ENCODE measurements at regions not wholly inside any gene's neighbourhood (a gene's known extent, or its start where the extent isn't known, plus 50 kb on each side); places are given as distances from the start of the nearest gene placed in this dataset.
"Not testable (repeated sequence)": the region's sequence is repeated elsewhere in the genome, so short reads cannot be mapped to it uniquely, and the experiment has no call there.

DNA sequence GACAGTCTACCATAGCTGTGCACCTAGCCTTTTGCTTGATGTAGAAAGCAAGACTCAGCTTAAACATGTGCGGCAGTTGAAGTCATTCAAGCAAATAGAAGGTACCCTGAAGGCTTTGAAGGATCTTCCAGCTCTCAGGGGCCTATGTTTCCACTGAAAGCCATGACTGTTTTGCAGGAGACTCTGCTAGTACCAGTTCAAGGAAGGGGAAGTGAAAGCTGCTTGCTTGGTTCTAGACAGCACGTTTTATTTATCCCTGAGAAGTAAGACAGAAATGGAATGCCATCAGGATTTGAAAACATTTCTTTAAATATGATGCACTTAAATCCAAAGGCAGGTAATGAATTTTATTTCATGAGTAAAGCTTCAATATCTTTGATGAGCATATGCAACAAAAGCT is 311.4 kb downstream of the PDCD6IP start:
- ATAC-seq (ENCODE audit: low read depth in 2 of 2) (no peak), DNase-seq (no peak)
- Histone ChIP-seq H3K36me3 (ENCODE audit: control insufficient read depth, insufficient read depth, low read length) (no peaks in the 10 kb centered on the region), H3K27me3 (ENCODE audit: control insufficient read depth, insufficient read depth, low read length) (no peaks in the 10 kb centered on the region), H3K4me1 (ENCODE audit: control insufficient read depth, insufficient read depth, low read length, poor library complexity, severe bottlenecking) (no peaks in the 10 kb centered on the region), H3K4me3 (ENCODE audit: low read depth, low read length) (no peak overlapping the region), H3K9me3 (ENCODE audit: control insufficient read depth in 2 of 2, low read length in 2 of 2) (no peaks in the 10 kb centered on the region), H3K27ac (ENCODE audit: insufficient read depth, low read length, poor library complexity, severe bottlenecking) (no peak overlapping the region)
- H3K9me3 Mint-ChIP-seq = peaks cover 0 to 7% (median 4%) of the 10 kb centered on the region in 7 donors
- no peak overlapping the region for H3K27ac Mint-ChIP-seq
- no peaks in the 10 kb centered on the region for H3K36me3 Mint-ChIP-seq
- H3K4me1 Mint-ChIP-seq = no peaks in the 10 kb centered on the region
- H3K4me3 Mint-ChIP-seq = no peak overlapping the region
- H3K27me3 Mint-ChIP-seq = no peaks in the 10 kb centered on the region

DNA sequence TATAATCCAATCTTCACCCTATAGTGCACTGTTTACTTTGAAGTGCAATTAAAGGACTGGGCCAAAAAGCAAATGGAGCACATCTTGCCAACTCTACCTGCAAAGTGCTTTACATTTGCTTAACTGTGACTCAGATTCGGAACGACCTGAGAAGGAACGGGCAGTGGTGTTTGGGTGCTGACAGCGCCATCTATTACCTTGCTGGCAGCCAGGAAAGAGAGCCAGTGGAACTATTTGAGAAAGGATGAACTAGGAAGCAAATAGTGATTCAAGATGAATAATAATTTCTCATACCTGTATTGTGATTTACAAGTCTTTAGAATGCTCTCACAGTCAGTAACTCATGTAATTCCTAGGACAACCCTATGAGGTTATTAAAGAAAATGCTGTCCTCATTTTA is 312.9 kb downstream of the PDCD6IP start:
- no peak for ATAC-seq (ENCODE audit: low read depth in 2 of 2)
- H3K9me3 Mint-ChIP-seq = peaks cover 2 to 8% (median 4%) of the 10 kb centered on the region in 7 donors
- H3K36me3 Mint-ChIP-seq = no peaks in the 10 kb centered on the region
- H3K4me3 ChIP-seq (ENCODE audit: low read depth, low read length) = no peak overlapping the region
- no peaks in the 10 kb centered on the region for H3K4me1 ChIP-seq (ENCODE audit: control insufficient read depth, insufficient read depth, low read length, poor library complexity, severe bottlenecking)
- H3K9me3 ChIP-seq (ENCODE audit: control insufficient read depth in 2 of 2, low read length in 2 of 2) = peaks cover 0 to 3% of the 10 kb centered on the region in 2 experiments
- H3K27me3 Mint-ChIP-seq = no peaks in the 10 kb centered on the region
- no peaks in the 10 kb centered on the region for H3K4me1 Mint-ChIP-seq
- H3K4me3 Mint-ChIP-seq = no peak overlapping the region
- H3K27ac Mint-ChIP-seq = no peak overlapping the region
- no peaks in the 10 kb centered on the region for H3K36me3 ChIP-seq (ENCODE audit: control insufficient read depth, insufficient read depth, low read length)
- H3K27me3 ChIP-seq (ENCODE audit: control insufficient read depth, insufficient read depth, low read length) = no peaks in the 10 kb centered on the region
- no peak overlapping the region for H3K27ac ChIP-seq (ENCODE audit: insufficient read depth, low read length, poor library complexity, severe bottlenecking)
- DNase-seq = no peak

DNA sequence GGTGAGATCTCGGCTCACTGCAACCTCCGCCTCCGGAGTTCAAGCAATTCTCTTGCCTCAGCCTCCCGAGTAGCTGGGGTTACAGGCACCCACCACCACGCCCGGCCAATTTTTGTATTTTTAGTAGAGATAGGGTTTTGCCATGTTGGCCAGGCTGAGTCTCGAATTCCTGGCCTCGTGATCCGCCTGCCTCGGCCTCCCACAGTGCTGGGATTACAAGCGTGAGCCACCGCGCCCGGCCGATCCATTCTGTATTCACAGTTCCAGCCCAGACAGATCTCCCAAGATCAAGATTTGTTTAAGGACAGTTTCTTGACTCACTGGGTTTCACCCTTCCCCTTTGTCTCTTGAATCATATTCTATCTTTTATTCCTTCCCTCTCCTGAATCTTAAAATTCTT is 313.8 kb downstream of the PDCD6IP start:
- ATAC-seq (ENCODE audit: low read depth in 2 of 2); H3K27ac ChIP-seq (ENCODE audit: insufficient read depth, low read length, poor library complexity, severe bottlenecking); H3K4me1 ChIP-seq (ENCODE audit: control insufficient read depth, insufficient read depth, low read length, poor library complexity, severe bottlenecking); H3K9me3 ChIP-seq (ENCODE audit: control insufficient read depth in 2 of 2, low read length in 2 of 2); H3K27me3 ChIP-seq (ENCODE audit: control insufficient read depth, insufficient read depth, low read length); H3K36me3 ChIP-seq (ENCODE audit: control insufficient read depth, insufficient read depth, low read length); H3K4me3 Mint-ChIP-seq; DNase-seq; H3K4me1 Mint-ChIP-seq; H3K4me3 ChIP-seq (ENCODE audit: low read depth, low read length); H3K27me3 Mint-ChIP-seq; H3K36me3 Mint-ChIP-seq; H3K27ac Mint-ChIP-seq: not testable (repeated sequence)
- peaks cover 3 to 12% (median 5%) of the 10 kb centered on the region in 7 donors for H3K9me3 Mint-ChIP-seq

DNA sequence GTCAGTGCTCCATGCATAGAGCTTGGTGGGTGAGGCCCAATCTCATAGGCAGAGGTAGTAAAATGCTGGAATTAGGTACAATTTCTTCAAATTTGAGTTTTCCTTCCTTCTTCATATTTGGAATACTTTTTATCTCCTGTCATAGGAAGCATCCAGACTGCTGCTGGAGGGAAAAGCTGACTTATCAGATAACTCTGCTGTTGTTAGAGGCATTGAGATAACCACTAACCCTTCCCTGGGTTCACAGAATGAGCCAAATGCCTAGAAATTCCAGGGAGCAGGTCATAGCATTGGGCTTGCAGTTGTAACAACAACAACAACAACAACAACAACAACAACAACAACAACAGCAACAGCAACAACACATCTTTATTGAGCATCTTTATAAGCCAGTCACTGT is 332.7 kb downstream of the PDCD6IP start:
- Histone ChIP-seq H3K36me3 (ENCODE audit: control insufficient read depth, insufficient read depth, low read length) (no peaks in the 10 kb centered on the region), H3K27ac (ENCODE audit: insufficient read depth, low read length, poor library complexity, severe bottlenecking) (no peak overlapping the region), H3K27me3 (ENCODE audit: control insufficient read depth, insufficient read depth, low read length) (no peaks in the 10 kb centered on the region), H3K4me1 (ENCODE audit: control insufficient read depth, insufficient read depth, low read length, poor library complexity, severe bottlenecking) (no peaks in the 10 kb centered on the region), H3K9me3 (ENCODE audit: control insufficient read depth in 2 of 2, low read length in 2 of 2) (no peaks in the 10 kb centered on the region), H3K4me3 (ENCODE audit: low read depth, low read length) (no peak overlapping the region)
- no peak overlapping the region for H3K4me3 Mint-ChIP-seq
- H3K9me3 Mint-ChIP-seq = peaks cover 0 to 11% (median 2%) of the 10 kb centered on the region in 7 donors
- H3K27ac Mint-ChIP-seq = no peak overlapping the region
- no peaks in the 10 kb centered on the region for H3K27me3 Mint-ChIP-seq
- ATAC-seq (ENCODE audit: low read depth in 2 of 2) (no peak), DNase-seq (no peak)
- no peaks in the 10 kb centered on the region for H3K4me1 Mint-ChIP-seq
- no peaks in the 10 kb centered on the region for H3K36me3 Mint-ChIP-seq

DNA sequence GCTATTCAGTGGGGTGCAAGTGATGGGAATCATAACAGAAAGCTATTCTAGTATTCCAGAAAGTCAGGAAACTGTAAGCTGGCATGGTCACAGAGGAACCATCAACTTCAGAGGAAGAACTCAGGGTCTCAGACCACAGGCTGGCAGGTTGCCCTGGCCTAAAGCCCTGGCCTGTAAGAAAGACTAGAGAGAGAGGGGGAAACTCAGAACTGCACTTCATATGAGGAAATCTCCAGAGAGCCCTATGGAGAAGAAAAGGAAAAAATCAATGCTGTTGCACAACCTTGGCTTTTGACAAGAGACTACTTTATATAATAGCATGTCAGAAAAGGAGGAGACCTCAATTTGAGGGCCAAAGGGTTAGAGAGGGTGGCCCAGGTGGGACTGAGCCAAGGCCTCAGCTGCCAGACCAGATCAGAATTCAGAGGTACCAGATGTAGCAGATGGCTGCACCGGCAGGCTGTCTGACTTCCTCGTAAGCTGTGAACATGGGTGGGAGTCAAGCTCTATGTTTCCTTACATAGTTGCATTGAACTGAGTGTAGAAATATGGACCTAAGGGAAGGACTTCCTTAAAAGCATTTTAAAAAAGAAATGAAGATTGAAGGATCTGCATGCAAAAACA is 333.8 kb downstream of the PDCD6IP start:
- no peaks in the 10 kb centered on the region for H3K4me1 ChIP-seq (ENCODE audit: control insufficient read depth, insufficient read depth, low read length, poor library complexity, severe bottlenecking)
- no peaks in the 10 kb centered on the region for H3K36me3 Mint-ChIP-seq
- H3K9me3 ChIP-seq (ENCODE audit: control insufficient read depth in 2 of 2, low read length in 2 of 2) = no peaks in the 10 kb centered on the region
- DNase-seq (no peak), ATAC-seq (ENCODE audit: low read depth in 2 of 2) (no peak)
- no peaks in the 10 kb centered on the region for H3K36me3 ChIP-seq (ENCODE audit: control insufficient read depth, insufficient read depth, low read length)
- H3K4me1 Mint-ChIP-seq = no peaks in the 10 kb centered on the region
- no peaks in the 10 kb centered on the region for H3K27me3 ChIP-seq (ENCODE audit: control insufficient read depth, insufficient read depth, low read length)
- H3K4me3 ChIP-seq (ENCODE audit: low read depth, low read length) = no peak overlapping the region
- no peaks in the 10 kb centered on the region for H3K27me3 Mint-ChIP-seq
- peaks cover 0 to 11% (median 3%) of the 10 kb centered on the region in 7 donors for H3K9me3 Mint-ChIP-seq
- H3K4me3 Mint-ChIP-seq = peak overlapping the region in 1 of 4 donors; percentile 22
- no peak overlapping the region for H3K27ac ChIP-seq (ENCODE audit: insufficient read depth, low read length, poor library complexity, severe bottlenecking)
- no peak overlapping the region for H3K27ac Mint-ChIP-seq

DNA sequence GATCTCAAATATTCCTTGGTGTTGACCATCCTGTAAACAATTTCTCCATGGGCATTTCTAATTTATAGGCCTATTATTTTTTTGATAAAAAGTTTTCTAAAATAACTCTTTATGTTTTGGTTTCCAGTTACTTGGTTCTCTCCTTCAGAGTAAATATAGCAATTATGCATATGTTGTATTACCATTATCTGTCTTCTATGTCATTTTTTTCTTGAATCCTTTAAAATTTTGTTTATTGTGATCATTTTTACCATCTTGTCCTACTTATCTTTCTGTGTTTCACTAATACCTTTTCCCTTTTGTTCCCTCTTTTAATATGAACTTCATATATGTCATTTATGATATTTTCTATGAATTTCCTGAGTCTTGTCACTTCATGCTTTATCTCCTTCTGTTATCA is 341.1 kb downstream of the PDCD6IP start:
- Histone ChIP-seq H3K27me3 (ENCODE audit: control insufficient read depth, insufficient read depth, low read length) (no peaks in the 10 kb centered on the region), H3K4me3 (ENCODE audit: low read depth, low read length) (no peak overlapping the region), H3K27ac (ENCODE audit: insufficient read depth, low read length, poor library complexity, severe bottlenecking) (no peak overlapping the region), H3K9me3 (ENCODE audit: control insufficient read depth in 2 of 2, low read length in 2 of 2) (no peaks in the 10 kb centered on the region), H3K4me1 (ENCODE audit: control insufficient read depth, insufficient read depth, low read length, poor library complexity, severe bottlenecking) (no peaks in the 10 kb centered on the region), H3K36me3 (ENCODE audit: control insufficient read depth, insufficient read depth, low read length) (no peaks in the 10 kb centered on the region)
- H3K4me1 Mint-ChIP-seq = no peaks in the 10 kb centered on the region
- peak overlapping the region in 1 of 3 donors; percentile 3 for H3K27ac Mint-ChIP-seq
- peaks cover 2 to 12% (median 5%) of the 10 kb centered on the region in 7 donors for H3K9me3 Mint-ChIP-seq
- no peak for ATAC-seq (ENCODE audit: low read depth in 2 of 2)
- H3K36me3 Mint-ChIP-seq = no peaks in the 10 kb centered on the region
- H3K4me3 Mint-ChIP-seq = no peak overlapping the region
- no peak for DNase-seq
- no peaks in the 10 kb centered on the region for H3K27me3 Mint-ChIP-seq

DNA sequence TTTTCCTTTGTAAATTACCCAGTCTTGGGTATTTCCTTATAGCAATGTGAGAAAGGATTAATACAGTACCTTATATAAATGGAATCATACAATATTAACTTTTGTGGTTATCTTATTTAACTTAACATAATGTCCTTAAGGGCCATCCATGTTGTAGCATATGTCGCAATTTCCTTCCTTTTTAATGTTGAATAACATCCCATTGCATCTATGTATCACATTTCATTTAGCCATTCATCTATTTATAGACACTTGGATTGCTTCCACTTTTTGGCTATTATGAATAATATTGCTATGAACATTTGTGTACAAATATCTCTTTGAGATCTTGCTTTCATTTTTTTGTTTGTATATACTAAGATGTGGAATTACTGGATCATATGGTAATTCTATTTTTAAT is 342.2 kb downstream of the PDCD6IP start:
- no peak overlapping the region for H3K4me3 Mint-ChIP-seq
- H3K27me3 Mint-ChIP-seq = peaks cover 5% of the 10 kb centered on the region
- H3K9me3 ChIP-seq (ENCODE audit: control insufficient read depth in 2 of 2, low read length in 2 of 2) = no peaks in the 10 kb centered on the region
- no peaks in the 10 kb centered on the region for H3K27me3 ChIP-seq (ENCODE audit: control insufficient read depth, insufficient read depth, low read length)
- H3K4me1 ChIP-seq (ENCODE audit: control insufficient read depth, insufficient read depth, low read length, poor library complexity, severe bottlenecking) = no peaks in the 10 kb centered on the region
- no peaks in the 10 kb centered on the region for H3K4me1 Mint-ChIP-seq
- no peak overlapping the region for H3K27ac Mint-ChIP-seq
- no peak overlapping the region for H3K4me3 ChIP-seq (ENCODE audit: low read depth, low read length)
- no peaks in the 10 kb centered on the region for H3K36me3 Mint-ChIP-seq
- no peak for DNase-seq
- no peak overlapping the region for H3K27ac ChIP-seq (ENCODE audit: insufficient read depth, low read length, poor library complexity, severe bottlenecking)
- ATAC-seq (ENCODE audit: low read depth in 2 of 2) = no peak
- no peaks in the 10 kb centered on the region for H3K36me3 ChIP-seq (ENCODE audit: control insufficient read depth, insufficient read depth, low read length)
- peaks cover 0 to 10% (median 4%) of the 10 kb centered on the region in 7 donors for H3K9me3 Mint-ChIP-seq

DNA sequence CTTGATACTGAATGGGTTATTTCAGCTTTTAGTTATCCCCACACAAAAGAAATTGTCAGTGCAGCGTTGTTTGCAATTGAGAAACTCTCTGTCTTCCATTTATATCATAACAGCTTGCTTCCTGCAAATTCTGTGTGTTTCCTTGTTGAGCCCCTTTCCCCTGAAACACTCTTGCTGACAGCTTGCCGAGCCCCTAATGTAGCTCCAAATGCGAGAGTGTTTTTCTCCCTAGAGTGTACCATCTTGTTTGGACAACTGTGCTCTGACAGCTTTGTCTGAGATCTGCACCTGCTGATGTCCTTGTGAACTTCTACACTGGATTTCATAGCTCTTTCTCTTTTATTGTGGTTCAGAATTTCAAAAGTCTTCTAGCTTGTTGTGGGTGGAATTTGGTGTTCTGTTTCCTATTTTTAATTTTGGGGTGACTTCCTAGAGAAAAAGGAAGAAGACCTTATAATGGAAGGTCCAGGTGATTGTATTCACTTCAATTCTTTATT is 343.5 kb downstream of the PDCD6IP start:
- H3K27ac Mint-ChIP-seq = no peak overlapping the region
- no peak overlapping the region for H3K4me3 Mint-ChIP-seq

More for the DNA sequence above, 343.5 kb downstream of the PDCD6IP start:
- DNase-seq (no peak), ATAC-seq (ENCODE audit: low read depth in 2 of 2) (no peak)
- H3K36me3 ChIP-seq (ENCODE audit: control insufficient read depth, insufficient read depth, low read length) = no peaks in the 10 kb centered on the region
- H3K27ac ChIP-seq (ENCODE audit: insufficient read depth, low read length, poor library complexity, severe bottlenecking) = no peak overlapping the region
- H3K9me3 ChIP-seq (ENCODE audit: control insufficient read depth in 2 of 2, low read length in 2 of 2) = no peaks in the 10 kb centered on the region
- no peaks in the 10 kb centered on the region for H3K4me1 ChIP-seq (ENCODE audit: control insufficient read depth, insufficient read depth, low read length, poor library complexity, severe bottlenecking)
- Mint-ChIP-seq H3K4me1 (no peaks in the 10 kb centered on the region), H3K36me3 (no peaks in the 10 kb centered on the region), H3K27me3 (peaks cover 6% of the 10 kb centered on the region), H3K9me3 (peaks cover 0 to 10% (median 3%) of the 10 kb centered on the region in 7 donors)
- no peaks in the 10 kb centered on the region for H3K27me3 ChIP-seq (ENCODE audit: control insufficient read depth, insufficient read depth, low read length)
- H3K4me3 ChIP-seq (ENCODE audit: low read depth, low read length) = no peak overlapping the region
